ENCODE measurements at regions not wholly inside any gene's neighbourhood (a gene's known extent, or its start where the extent isn't known, plus 50 kb on each side); places are given as distances from the start of the nearest gene placed in this dataset.

DNA sequence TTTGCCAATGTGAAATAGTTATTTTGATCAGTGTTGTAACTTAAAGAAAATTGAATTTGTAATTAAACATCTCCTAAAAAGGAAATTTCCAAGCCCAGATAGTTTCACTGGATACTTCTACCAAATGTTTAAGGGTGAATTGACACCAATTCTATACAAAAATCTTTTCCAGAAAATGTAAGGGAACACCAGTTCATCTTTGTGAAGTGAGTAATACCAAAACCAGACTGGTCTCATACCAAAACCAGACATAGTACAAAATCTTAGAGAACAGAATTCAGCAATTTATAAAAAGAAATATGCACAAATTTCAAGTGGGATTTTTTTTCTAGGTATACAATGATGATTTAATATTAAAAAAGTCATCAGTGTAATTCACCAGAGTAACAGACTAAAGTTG lies 86.0 kb upstream of the ZNF32 start:
- TF ChIP-seq, protein P1, sequence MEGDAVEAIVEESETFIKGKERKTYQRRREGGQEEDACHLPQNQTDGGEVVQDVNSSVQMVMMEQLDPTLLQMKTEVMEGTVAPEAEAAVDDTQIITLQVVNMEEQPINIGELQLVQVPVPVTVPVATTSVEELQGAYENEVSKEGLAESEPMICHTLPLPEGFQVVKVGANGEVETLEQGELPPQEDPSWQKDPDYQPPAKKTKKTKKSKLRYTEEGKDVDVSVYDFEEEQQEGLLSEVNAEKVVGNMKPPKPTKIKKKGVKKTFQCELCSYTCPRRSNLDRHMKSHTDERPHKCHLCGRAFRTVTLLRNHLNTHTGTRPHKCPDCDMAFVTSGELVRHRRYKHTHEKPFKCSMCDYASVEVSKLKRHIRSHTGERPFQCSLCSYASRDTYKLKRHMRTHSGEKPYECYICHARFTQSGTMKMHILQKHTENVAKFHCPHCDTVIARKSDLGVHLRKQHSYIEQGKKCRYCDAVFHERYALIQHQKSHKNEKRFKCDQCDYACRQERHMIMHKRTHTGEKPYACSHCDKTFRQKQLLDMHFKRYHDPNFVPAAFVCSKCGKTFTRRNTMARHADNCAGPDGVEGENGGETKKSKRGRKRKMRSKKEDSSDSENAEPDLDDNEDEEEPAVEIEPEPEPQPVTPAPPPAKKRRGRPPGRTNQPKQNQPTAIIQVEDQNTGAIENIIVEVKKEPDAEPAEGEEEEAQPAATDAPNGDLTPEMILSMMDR (IDR thresholded peaks at IDR 0.05) = no peak
- no peak for TF ChIP-seq POLR2A (IDR thresholded peaks at IDR 0.05)
